HG03097 (cell line): ENCODE measurements at regions not wholly inside any gene's neighbourhood (a gene's known extent, or its start where the extent isn't known, plus 50 kb on each side); places are given as distances from the start of the nearest gene placed in this dataset.
"Not testable (repeated sequence)": the region's sequence is repeated elsewhere in the genome, so short reads cannot be mapped to it uniquely, and the experiment has no call there.

Experiments
- ATAC-seq: cut with Tn5 transposase; IDR thresholded peaks from one replicate; pipeline ENCODE4 v1.9.1; 2021; ENCODE audit not compliant: unreplicated experiment, low FRiP score

GRCh38 chr17:45645330-45645729 is 138.8 kb upstream of the CRHR1 start:
- no peak for ATAC-seq

DNA sequence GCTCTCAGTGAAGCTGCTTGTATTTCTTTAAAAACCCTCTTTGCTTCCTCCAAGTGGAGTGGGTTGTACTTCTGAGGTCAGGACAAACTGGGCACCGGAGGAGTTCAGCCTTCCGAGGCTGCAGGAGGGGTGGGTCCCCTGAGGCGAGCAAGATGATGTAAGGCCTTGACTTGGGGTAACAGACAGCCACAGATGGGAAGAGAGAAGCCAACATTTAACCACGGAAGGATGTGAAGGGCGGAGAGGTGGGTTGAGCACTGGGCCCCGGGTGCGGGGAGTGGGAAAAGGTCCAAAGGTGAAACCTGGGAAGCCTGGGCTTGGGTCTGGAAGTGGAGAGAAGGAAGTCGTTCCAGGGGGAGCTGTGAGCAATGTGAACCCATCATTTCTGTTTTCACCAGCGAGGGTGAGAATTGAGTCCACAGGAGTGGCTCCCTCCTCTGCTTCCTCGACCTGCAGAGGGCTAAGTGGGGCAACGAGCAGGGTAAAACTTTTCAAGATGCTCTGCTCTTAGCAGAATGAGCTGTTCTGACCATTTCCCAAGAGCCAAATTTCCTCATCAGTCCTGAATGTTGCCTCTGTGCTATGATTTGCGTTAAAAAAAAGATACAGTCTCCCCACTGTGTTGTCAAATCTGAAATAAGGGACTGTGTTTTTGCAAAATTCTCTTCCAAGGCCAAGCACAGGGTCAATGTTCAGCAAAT is 137.7 kb upstream of the CRHR1 start:
- no peak for ATAC-seq

GRCh38 chr17:45648642-45649041 is 135.5 kb upstream of the CRHR1 start:
- no peak for ATAC-seq

GRCh38 chr17:45649796-45650195 is 134.3 kb upstream of the CRHR1 start:
- no peak for ATAC-seq

GRCh38 chr17:45650561-45650960 is 133.6 kb upstream of the CRHR1 start:
- ATAC-seq = no peak

DNA sequence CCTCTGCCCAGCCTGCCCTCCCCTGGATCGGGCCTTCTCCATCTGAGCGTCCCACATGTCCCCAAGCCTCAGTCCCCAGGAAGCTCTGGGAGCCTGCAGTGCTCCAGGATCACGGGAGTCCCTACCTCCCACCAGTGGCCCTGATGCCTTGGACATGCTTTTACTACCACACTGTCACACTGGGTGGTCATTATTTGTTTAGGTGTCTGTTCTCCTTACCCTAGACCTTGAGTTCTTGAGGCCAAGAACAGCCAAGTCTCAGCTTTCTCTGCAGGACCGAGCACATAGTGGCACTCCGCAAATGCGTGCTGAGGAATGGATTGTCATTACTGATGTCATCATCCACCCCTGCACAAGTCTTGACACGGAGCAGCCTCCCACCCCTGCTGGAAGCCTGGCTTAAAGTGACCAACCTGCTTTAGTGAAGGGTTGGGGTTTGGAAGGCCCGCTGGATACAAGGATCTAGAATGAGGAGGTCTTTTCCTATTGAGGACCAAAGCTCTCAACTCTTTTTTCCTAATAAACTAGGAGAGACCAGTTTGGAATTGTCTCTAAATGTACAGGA is 132.9 kb upstream of the CRHR1 start:
- ATAC-seq = no peak

DNA sequence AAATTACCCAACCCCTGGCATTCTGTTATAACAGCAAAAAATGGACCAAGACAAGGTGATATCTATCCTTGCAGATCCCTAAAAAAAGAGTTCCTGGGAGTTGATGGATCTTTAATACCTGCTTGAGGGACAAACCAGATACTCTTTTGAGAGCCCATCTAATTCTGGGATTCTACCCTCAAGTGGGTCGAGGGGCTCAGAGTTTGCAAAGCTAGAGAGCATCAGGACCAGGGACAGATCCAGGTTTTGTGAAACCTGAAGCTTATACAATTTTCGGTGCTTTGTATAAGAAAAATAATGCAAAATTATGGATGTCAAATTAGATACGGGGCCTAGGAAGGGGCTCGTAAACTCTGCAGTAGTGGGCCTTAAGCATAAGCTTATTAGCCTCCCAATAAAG is 130.5 kb upstream of the CRHR1 start:
- ATAC-seq = no peak

- no peak for ATAC-seq
Observed at GRCh38 chr17:45656527-45657181, 127.5 kb upstream of the CRHR1 start.

- ATAC-seq = no peak
Observed at GRCh38 chr17:45660474-45660873, 123.6 kb upstream of the CRHR1 start.

- ATAC-seq = no peak
Observed at GRCh38 chr17:45662432-45662831, 121.7 kb upstream of the CRHR1 start.

- ATAC-seq = no peak
Observed at GRCh38 chr17:45663772-45664171, 120.3 kb upstream of the CRHR1 start.

DNA sequence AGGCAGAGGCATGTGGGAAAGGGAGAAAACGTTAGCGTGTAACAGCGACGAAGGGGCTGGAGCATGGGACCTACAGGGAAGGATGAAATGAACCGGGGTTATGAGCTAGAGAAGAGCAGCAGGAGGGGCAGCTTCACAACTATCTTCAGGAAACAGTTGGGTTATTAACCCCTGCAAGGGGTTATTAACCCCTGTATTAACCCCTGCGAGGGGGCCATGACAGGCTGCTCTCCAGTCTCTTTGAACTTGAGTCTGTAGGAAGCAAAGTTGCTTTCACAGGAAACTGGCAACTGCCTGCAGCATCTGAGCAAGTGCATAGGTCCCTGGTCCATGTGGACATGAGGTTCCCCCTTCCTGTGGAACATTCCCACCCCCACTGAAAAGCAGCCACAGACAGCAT is 119.2 kb upstream of the CRHR1 start:
- no peak for ATAC-seq

- ATAC-seq = no peak
Observed at GRCh38 chr17:45666046-45666600, 118.0 kb upstream of the CRHR1 start.

- ATAC-seq = no peak
Observed at GRCh38 chr17:45666641-45667040, 117.5 kb upstream of the CRHR1 start.

- ATAC-seq = no peak
Observed at GRCh38 chr17:45667591-45668171, 116.4 kb upstream of the CRHR1 start.

- ATAC-seq = no peak
Observed at GRCh38 chr17:45668316-45668715, 115.8 kb upstream of the CRHR1 start.

GRCh38 chr17:45672301-45672700 is 111.8 kb upstream of the CRHR1 start:
- no peak for ATAC-seq

DNA sequence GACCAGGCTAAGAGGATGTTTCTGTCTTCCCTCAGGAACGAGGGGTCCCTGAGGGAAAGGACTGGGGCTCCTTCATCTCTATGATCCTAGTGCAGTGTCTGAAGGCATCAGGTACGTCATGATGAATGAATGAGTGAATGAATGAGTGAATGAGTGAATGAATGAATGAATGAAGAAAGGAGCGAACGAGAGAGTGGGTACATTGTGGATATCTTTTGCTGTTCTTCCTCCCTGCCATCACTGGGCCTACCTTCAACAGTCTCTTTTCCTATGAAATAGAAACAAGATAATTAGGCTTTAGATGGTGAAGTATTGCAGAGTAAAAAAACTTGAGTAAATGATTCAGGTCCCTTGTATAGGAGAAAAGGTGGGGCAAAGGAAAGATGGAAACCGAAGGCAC is 111.3 kb upstream of the CRHR1 start:
- ATAC-seq = no peak

- ATAC-seq = not testable (repeated sequence)
Observed at GRCh38 chr17:45673759-45674158, 110.4 kb upstream of the CRHR1 start.

GRCh38 chr17:45675012-45675411 is 109.1 kb upstream of the CRHR1 start:
- no peak for ATAC-seq

DNA sequence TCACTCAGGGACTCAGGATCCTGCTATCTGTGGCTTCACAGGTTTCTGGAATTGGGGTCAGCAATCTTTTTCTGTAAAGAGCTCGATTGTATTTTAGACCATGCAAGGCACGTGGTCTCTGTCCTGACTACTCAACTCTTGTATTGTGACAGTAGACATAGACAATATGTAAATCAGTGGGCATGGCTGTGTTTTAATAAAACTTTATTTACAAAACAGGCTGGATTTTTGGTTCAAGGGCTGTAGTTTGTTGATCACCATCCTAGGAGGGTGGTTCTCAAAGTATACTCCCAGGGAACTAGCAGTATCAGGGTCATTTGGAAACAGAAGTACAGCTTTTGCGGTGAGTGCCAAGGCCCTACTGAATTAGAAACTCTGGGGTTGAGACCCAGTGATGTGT is 108.2 kb upstream of the CRHR1 start:
- no peak for ATAC-seq
